Epithelial cell of proximal tubule (primary cell): ENCODE measurements at regions not wholly inside any gene's neighbourhood (a gene's known extent, or its start where the extent isn't known, plus 50 kb on each side); places are given as distances from the start of the nearest gene placed in this dataset.

ENCODE experiments used
- DNase-seq: peaks from one replicate; pipeline ENCODE4 v3.0.0-alpha.2; 2011; ENCODE audit warnings: low read depth
- H3K4me3 ChIP-seq: 2 replicates; pipeline ENCODE4 v1.5.1; 2011; ENCODE audit warnings: low read depth, mild to moderate bottlenecking, low read length
- TF ChIP-seq, protein P1 (sequence below): conservative IDR thresholded peaks from 2 replicates; pipeline ENCODE4 v1.5.1; 2012; ENCODE audit warnings: low read depth, mild to moderate bottlenecking, low read length

DNA sequence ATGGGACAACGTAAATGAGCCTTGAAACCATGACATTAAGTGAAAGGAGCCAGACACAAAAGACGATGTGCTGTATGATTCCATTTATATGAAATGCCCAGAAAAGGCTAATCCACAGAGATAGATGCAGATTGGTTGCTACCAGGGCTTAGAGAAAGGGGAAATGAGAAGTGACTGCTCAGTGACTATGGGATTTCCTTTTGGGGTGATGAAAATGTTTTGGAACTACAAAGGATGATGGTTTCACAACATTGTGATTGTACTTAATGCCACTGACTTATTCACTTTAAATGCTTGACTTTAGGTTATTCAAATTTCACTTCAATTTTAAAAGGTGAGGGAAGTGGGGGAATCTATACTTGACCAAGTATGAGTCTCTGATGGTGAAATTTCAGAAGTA lies 414.3 kb downstream of the SETD4 start:
- TF ChIP-seq, protein P1, sequence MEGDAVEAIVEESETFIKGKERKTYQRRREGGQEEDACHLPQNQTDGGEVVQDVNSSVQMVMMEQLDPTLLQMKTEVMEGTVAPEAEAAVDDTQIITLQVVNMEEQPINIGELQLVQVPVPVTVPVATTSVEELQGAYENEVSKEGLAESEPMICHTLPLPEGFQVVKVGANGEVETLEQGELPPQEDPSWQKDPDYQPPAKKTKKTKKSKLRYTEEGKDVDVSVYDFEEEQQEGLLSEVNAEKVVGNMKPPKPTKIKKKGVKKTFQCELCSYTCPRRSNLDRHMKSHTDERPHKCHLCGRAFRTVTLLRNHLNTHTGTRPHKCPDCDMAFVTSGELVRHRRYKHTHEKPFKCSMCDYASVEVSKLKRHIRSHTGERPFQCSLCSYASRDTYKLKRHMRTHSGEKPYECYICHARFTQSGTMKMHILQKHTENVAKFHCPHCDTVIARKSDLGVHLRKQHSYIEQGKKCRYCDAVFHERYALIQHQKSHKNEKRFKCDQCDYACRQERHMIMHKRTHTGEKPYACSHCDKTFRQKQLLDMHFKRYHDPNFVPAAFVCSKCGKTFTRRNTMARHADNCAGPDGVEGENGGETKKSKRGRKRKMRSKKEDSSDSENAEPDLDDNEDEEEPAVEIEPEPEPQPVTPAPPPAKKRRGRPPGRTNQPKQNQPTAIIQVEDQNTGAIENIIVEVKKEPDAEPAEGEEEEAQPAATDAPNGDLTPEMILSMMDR = no peak
- no peak for DNase-seq
- H3K4me3 ChIP-seq = no peak overlapping the region

DNA sequence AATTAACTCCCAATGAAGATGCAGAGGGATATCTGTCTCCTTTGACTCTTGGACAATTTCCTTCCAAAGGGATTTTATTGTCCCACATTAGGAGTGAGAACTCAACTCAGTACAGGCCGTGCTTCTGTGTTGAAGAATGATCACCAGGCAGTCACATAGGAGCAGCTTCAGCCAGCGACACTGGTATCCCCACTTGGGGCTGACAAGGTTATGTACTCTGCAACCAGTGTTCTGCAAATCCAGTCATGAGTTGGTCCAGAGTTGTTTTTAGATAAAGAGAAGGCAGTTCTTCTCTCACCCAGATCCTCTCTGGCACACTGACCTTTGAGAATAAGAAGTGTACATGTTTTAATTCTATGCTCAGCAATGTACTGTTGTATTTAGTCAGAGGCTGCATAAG lies 415.8 kb downstream of the SETD4 start:
- no peak overlapping the region for H3K4me3 ChIP-seq
- TF ChIP-seq, protein P1 = no peak
- no peak for DNase-seq

DNA sequence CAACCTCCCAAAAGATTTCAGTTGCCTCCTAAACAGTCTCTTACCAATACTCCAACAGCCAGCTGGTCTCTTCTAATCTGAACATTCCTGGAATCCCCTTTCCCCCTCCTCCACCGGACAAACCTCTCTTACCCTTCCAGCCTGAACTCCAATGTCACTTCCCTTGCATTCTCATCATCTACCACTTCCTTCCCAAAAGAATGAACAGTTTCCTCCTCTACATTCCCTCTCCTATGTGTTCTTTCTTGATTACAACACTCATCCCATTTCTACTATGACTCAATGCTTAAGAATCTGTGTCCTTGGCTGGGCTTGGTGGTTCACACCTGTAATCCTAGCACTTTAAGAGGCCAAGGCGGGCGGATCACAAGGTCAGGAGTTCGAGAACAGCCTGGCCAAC lies 417.1 kb downstream of the SETD4 start:
- no peak overlapping the region for H3K4me3 ChIP-seq
- TF ChIP-seq, protein P1 = no peak
- no peak for DNase-seq

DNA sequence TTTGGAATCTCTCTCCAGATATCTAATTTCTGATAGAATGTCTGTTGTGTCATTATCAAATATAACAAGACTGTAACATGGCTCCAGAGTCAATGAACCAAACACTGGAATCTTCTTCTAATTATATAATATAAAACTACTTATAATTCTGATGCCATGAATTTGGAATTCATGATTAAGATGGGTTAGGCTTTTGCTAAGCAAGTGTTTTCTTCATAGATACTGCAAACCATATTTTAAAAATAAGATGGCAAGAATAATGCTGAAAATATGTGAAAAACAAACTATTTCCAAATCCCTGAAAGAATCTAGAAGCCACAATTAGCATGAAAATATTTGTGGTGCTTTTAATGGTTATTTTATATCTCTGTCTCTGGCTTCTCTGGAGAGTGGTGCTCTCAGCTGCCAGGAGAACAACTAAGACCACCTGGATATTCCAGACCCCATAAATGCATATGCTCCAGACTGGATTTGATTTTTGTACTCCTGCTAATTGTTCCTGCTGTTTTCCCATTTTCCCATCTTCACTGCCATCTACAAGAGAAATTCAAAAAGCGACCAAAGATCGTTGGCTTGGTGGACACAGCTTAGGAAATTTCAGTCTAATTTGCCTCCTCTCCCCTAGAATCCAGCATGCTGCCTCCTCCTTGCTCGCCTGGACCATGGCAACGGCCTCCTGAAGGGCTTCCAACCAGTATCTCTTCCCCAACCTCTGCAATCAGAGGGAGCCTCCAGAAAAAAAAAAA lies 418.9 kb downstream of the SETD4 start:
- no peak for DNase-seq
- H3K4me3 ChIP-seq = no peak overlapping the region
- TF ChIP-seq, protein P1 = no peak

DNA sequence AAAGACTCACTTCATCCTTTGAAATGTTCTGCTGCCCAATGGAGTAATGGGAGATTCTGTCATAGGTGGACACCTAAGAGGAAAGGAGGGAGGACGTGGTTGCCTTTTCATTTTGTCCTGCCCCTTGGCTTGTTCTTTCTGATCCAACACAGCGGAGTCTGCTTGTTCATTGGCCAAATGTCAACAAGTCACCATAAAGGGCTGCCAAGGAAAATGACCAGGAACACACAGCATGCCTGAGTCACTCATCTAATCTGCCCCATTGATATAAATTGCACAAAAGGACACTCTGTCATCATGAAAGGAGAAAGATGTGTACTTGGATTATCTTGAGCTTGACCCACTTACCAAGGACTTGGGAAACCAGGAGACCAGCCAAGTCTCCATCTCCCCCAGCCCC lies 422.9 kb downstream of the SETD4 start:
- TF ChIP-seq, protein P1 = no peak
- no peak overlapping the region for H3K4me3 ChIP-seq
- DNase-seq = no peak

DNA sequence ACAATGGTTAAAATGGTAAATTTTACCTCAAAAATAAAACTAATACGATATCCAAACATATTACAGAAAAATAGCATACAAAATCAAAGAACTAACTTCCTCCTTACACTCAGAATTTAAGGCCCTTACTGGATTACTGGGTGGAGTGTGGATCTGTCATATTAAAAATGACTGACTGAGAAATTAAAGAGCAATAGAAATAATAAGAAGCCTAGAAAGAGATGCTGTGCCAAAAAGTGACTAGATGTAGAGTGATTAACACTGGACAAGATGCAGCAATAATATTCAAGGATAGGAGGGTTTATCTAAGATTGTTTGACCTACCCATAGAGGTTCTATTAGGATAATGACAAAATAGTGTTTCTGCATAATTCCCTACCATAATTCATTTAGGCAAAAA lies 424.3 kb downstream of the SETD4 start:
- TF ChIP-seq, protein P1 = no peak
- DNase-seq = no peak
- no peak overlapping the region for H3K4me3 ChIP-seq

DNA sequence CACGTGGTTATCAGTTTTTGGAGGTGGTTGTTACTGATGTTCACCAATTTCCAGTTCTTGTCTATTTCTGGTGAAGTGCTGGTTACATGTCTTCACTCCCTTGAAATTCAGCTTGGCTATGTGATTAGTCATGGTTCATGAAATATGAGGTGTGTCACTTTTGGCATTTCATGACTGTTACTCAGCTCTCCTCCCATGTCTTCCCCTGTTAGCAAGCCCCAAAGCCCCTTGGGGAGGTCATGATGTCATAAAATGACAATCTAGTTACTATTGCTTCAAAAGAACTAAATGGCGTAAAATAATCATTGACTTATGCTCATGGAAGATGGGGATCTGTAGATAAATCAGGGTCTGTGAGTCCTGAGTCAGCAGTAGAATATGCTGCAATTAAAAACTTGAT lies 425.1 kb downstream of the SETD4 start:
- DNase-seq = no peak
- no peak overlapping the region for H3K4me3 ChIP-seq
- TF ChIP-seq, protein P1 = no peak
